Progenitor cell of endocrine pancreas (in vitro differentiated cells): ENCODE measurements at regions not wholly inside any gene's neighbourhood (a gene's known extent, or its start where the extent isn't known, plus 50 kb on each side); places are given as distances from the start of the nearest gene placed in this dataset.

Experiments
- DNase-seq: peaks from one replicate; pipeline ENCODE4 v3.0.0; 2021; ENCODE audit warnings: low spot score; ENCODE audit not compliant: unreplicated experiment
- H3K27ac Mint-ChIP-seq: 2 replicates; pipeline ENCODE4 v1.8.0; 2021; ENCODE audit warnings: mild to moderate bottlenecking, moderate library complexity, mixed read lengths
- H3K27me3 Mint-ChIP-seq: 2 replicates; pipeline ENCODE4 v1.8.0; 2021; ENCODE audit warnings: mixed read lengths
- H3K36me3 Mint-ChIP-seq: 2 replicates; pipeline ENCODE4 v1.8.0; 2022; ENCODE audit warnings: mixed read lengths; ENCODE audit not compliant: insufficient read depth
- H3K4me1 Mint-ChIP-seq: 2 replicates; pipeline ENCODE4 v1.8.0; 2021; ENCODE audit warnings: low read depth, mixed read lengths
- H3K4me3 Mint-ChIP-seq: 2 replicates; pipeline ENCODE4 v1.8.0; 2021; ENCODE audit warnings: low read depth, mild to moderate bottlenecking, moderate library complexity, mixed read lengths
- H3K9me3 Mint-ChIP-seq: 2 replicates; pipeline ENCODE4 v1.8.0; 2021; ENCODE audit warnings: low read depth, mixed read lengths
- TF ChIP-seq, protein P1 (sequence below): fragments of 200-600 bp; sonication (generic); IDR thresholded peaks from one replicate; pipeline ENCODE4 v1.5.0; 2021; ENCODE audit warnings: antibody characterized with exemption, mild to moderate bottlenecking; ENCODE audit not compliant: unreplicated experiment

DNA sequence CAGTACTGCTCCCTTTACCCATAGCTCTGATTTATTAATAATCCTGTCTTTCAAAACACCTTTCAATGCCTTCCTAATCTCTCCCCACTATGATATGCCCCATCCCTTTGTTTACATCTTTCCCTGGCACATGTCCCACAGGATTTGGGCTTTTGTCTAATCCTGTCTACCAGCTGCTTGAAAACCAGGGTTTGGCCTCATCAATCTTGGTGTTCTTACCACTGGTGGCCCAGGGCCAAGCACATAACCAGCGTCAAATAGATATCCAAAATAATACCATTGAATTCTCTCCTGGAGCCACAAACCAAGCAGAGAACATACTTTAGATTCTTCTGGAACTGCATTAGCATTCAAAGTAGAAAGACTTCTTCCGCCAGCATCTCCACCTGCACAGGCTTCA, 104.8 kb upstream of the PPP2R3A start:
- H3K36me3 Mint-ChIP-seq = no peaks in the 10 kb centered on the region
- no peaks in the 10 kb centered on the region for H3K9me3 Mint-ChIP-seq

DNA sequence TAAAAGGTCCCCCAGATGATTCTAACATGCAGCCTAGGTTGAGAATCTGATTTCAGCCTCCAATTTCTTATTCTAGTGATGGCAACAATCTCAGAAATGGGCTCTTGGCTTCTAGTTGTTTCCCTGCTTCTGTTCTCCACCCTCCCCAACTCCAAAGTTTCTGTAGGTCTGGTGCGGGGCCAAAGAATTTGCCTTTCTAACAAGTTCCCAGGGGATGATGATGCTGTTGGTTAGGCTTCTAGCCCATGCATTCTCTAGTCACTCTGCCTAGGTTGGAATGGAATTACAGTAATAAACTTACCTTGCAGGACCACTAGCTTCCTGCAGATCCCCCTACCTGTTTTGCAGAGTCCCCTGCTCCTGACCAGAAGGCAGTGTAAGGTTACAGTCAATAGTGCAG, 103.2 kb upstream of the PPP2R3A start:
- TF ChIP-seq, protein P1, sequence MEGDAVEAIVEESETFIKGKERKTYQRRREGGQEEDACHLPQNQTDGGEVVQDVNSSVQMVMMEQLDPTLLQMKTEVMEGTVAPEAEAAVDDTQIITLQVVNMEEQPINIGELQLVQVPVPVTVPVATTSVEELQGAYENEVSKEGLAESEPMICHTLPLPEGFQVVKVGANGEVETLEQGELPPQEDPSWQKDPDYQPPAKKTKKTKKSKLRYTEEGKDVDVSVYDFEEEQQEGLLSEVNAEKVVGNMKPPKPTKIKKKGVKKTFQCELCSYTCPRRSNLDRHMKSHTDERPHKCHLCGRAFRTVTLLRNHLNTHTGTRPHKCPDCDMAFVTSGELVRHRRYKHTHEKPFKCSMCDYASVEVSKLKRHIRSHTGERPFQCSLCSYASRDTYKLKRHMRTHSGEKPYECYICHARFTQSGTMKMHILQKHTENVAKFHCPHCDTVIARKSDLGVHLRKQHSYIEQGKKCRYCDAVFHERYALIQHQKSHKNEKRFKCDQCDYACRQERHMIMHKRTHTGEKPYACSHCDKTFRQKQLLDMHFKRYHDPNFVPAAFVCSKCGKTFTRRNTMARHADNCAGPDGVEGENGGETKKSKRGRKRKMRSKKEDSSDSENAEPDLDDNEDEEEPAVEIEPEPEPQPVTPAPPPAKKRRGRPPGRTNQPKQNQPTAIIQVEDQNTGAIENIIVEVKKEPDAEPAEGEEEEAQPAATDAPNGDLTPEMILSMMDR = no peak
- Mint-ChIP-seq H3K4me1 (no peaks in the 10 kb centered on the region), H3K36me3 (no peaks in the 10 kb centered on the region), H3K27me3 (no peaks in the 10 kb centered on the region), H3K27ac (no peak overlapping the region), H3K4me3 (no peak overlapping the region), H3K9me3 (no peaks in the 10 kb centered on the region)
- no peak for DNase-seq

More for the DNA sequence above, 104.8 kb upstream of the PPP2R3A start:
- Mint-ChIP-seq H3K4me3 (no peak overlapping the region), H3K27ac (no peak overlapping the region), H3K27me3 (no peaks in the 10 kb centered on the region), H3K4me1 (no peaks in the 10 kb centered on the region)
- TF ChIP-seq, protein P1 = no peak
- DNase-seq = no peak

DNA sequence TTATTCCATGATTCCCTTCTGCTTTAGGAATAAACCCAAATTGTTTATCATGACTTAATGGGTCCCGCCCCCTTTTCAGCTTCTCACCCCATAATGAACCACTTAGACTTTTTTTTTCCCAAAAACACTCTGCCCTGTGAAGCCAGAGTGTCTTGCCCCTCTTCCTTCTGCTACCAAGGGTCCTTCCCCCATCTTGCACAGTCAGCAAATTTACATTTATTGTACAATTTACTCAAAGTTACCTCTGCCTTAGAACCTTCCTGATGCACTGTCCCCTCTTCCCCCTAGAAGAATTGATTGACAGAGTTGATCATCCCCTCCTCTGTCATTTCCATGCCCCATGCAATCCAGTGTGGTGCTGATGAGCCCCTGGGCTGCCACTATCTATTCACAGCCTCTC, 101.5 kb upstream of the PPP2R3A start:
- Mint-ChIP-seq H3K4me3 (no peak overlapping the region), H3K4me1 (no peaks in the 10 kb centered on the region), H3K27ac (no peak overlapping the region), H3K36me3 (no peaks in the 10 kb centered on the region), H3K9me3 (no peaks in the 10 kb centered on the region), H3K27me3 (no peaks in the 10 kb centered on the region)
- no peak for DNase-seq
- TF ChIP-seq, protein P1 = no peak

DNA sequence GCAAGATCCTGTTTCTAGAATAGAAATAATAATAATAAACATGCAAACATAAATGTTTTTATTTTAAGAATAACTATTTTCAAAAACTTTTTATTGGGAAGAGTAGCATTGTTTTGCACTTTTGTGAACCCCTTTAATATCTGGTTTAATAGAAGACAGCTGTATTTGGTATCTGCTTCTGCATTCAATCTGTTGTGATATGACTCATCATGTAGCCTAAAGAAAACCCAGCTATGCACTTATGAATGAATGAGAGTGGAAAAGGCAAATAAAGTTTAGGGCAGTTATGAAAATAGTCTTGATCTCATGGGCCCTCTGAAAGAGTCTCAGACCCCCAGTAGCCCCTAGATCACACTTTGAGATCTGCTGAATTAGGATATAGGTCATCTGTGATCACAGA, 100.4 kb upstream of the PPP2R3A start:
- Mint-ChIP-seq H3K4me1 (no peaks in the 10 kb centered on the region), H3K4me3 (no peak overlapping the region), H3K36me3 (no peaks in the 10 kb centered on the region), H3K27ac (no peak overlapping the region), H3K9me3 (no peaks in the 10 kb centered on the region), H3K27me3 (no peaks in the 10 kb centered on the region)
- DNase-seq = no peak
- TF ChIP-seq, protein P1 = no peak

DNA sequence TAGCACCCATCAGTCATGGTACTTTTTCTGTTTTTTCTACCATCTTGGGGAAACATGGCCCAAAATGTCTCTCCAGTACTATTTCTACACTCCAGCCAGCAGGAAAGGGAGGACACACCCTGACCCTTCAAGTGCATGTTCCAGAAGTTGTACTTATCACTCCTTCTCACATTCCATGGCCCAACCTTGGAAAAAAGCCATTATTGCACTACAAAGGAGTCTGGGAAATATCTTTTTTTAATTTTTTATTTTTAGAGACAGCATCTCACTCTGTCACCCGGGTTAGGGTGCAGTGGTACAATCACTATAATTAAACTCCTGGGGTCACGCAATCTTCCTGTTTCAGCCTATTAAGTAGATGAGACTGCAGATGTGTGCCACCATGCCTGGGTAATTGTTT, 100.0 kb upstream of the PPP2R3A start:
- H3K27ac Mint-ChIP-seq = no peak overlapping the region
- H3K4me3 Mint-ChIP-seq = no peak overlapping the region
- H3K27me3 Mint-ChIP-seq = no peaks in the 10 kb centered on the region
- H3K9me3 Mint-ChIP-seq = no peaks in the 10 kb centered on the region
- no peak for DNase-seq
- no peaks in the 10 kb centered on the region for H3K4me1 Mint-ChIP-seq
- H3K36me3 Mint-ChIP-seq = no peaks in the 10 kb centered on the region
- TF ChIP-seq, protein P1 = no peak
